GM18507 (cell line): ENCODE measurements at regions not wholly inside any gene's neighbourhood (a gene's known extent, or its start where the extent isn't known, plus 50 kb on each side); places are given as distances from the start of the nearest gene placed in this dataset.

Source experiments
- DNase-seq: peaks from one replicate; pipeline ENCODE4 v3.0.0; 2011; ENCODE audit warnings: low read depth; ENCODE audit not compliant: insufficient read length; ENCODE audit errors: extremely low spot score
- FAIRE-seq: peaks from 2 replicates; lab custom pipeline; 2011; peaks lifted over from hg19 to GRCh38; lab: Jason Lieb, UNC

GRCh38 chr13:25037057-25037813, 58.7 kb upstream of the PABPC3 start:
- peak; percentile 80 for FAIRE-seq

GRCh38 chr13:25042151-25042865, 53.6 kb upstream of the PABPC3 start:
- FAIRE-seq (no peak), DNase-seq (no peak)

More at GRCh38 chr13:25037057-25037813, 58.7 kb upstream of the PABPC3 start:
- no peak for DNase-seq

- DNase-seq (no peak), FAIRE-seq (no peak)
Measured at GRCh38 chr13:25044071-25044470, 51.9 kb upstream of the PABPC3 start.
